ENCODE measurements at regions not wholly inside any gene's neighbourhood (a gene's known extent, or its start where the extent isn't known, plus 50 kb on each side); places are given as distances from the start of the nearest gene placed in this dataset.

GRCh38 chr10:94085766-94086437, 92.2 kb downstream of the PLCE1 start (continued):
- TF ChIP-seq E2F4 (CRISPR knock-in tag; IDR thresholded peaks at IDR 0.05; ENCODE audit: borderline replicate concordance, low read depth) (no peak), ZNF317 (CRISPR knock-in tag; IDR thresholded peaks at IDR 0.05; ENCODE audit: borderline replicate concordance, low read depth) (no peak)

- DNase-seq (ENCODE audit: low spot score) (no peak), ATAC-seq (no peak)
- Mint-ChIP-seq H3K4me1 (peaks cover 13% of the 10 kb centered on the region), H3K9me3 (no peaks in the 10 kb centered on the region), H3K27me3 (ENCODE audit: low read depth) (no peaks in the 10 kb centered on the region), H3K36me3 (no peaks in the 10 kb centered on the region), H3K27ac (no peak overlapping the region), H3K4me3 (no peak overlapping the region)
- TF ChIP-seq TCF7 (CRISPR knock-in tag; IDR thresholded peaks at IDR 0.05; ENCODE audit: low read depth): no peak
- TF ChIP-seq NFATC4 (CRISPR knock-in tag; IDR thresholded peaks at IDR 0.05): no peak
- no peak for TF ChIP-seq JUN (CRISPR knock-in tag; IDR thresholded peaks at IDR 0.05)
- no peak for TF ChIP-seq USF1 (CRISPR knock-in tag; IDR thresholded peaks at IDR 0.05)
- no peak for TF ChIP-seq ELF4 (CRISPR knock-in tag; IDR thresholded peaks at IDR 0.05; ENCODE audit: low read depth)
- no peak for TF ChIP-seq ZNF512 (CRISPR knock-in tag; IDR thresholded peaks at IDR 0.05; ENCODE audit: borderline replicate concordance)
- TF ChIP-seq ARID4B (CRISPR knock-in tag; IDR thresholded peaks at IDR 0.05; ENCODE audit: borderline replicate concordance): no peak
- TF ChIP-seq ZNF425 (CRISPR knock-in tag; conservative IDR thresholded peaks at IDR 0.05): no peak
- no peak for TF ChIP-seq ZNF423 (CRISPR knock-in tag; IDR thresholded peaks at IDR 0.05)
- TF ChIP-seq RORB (CRISPR knock-in tag; IDR thresholded peaks at IDR 0.05): no peak
- no peak for TF ChIP-seq KAT7 (CRISPR knock-in tag; IDR thresholded peaks at IDR 0.05; ENCODE audit: borderline replicate concordance)
- TF ChIP-seq NFYB (CRISPR knock-in tag; conservative IDR thresholded peaks at IDR 0.05; ENCODE audit: low read depth): no peak
- TF ChIP-seq AFF4 (CRISPR knock-in tag; IDR thresholded peaks at IDR 0.05; ENCODE audit: borderline replicate concordance): no peak
- no peak for TF ChIP-seq OVOL2 (CRISPR knock-in tag; IDR thresholded peaks at IDR 0.05; ENCODE audit: borderline replicate concordance)
- TF ChIP-seq CBFB (CRISPR knock-in tag; IDR thresholded peaks at IDR 0.05; ENCODE audit: low read depth): no peak
- no peak for TF ChIP-seq NR3C1 (CRISPR knock-in tag; conservative IDR thresholded peaks at IDR 0.05; ENCODE audit: low read depth)
- TF ChIP-seq PRRX2 (CRISPR knock-in tag; IDR thresholded peaks at IDR 0.05): no peak
- no peak for TF ChIP-seq ZBTB43 (CRISPR knock-in tag; IDR thresholded peaks at IDR 0.05)
- POLR2A ChIA-PET: no interaction called here
- CTCF ChIA-PET: no interaction called here
These were observed 95.2 kb downstream of the PLCE1 start for GRCh38 chr10:94088926-94089381.

All from WTC11 (cell line).